8988T (cell line): ENCODE measurements at regions not wholly inside any gene's neighbourhood (a gene's known extent, or its start where the extent isn't known, plus 50 kb on each side); places are given as distances from the start of the nearest gene placed in this dataset.

Experiments used
- DNase-seq: peaks from one replicate; pipeline ENCODE4 v3.0.0; 2011

GRCh38 chr6:128659878-128660622 is 139.7 kb upstream of the PTPRK start:
- DNase-seq: no peak

DNA sequence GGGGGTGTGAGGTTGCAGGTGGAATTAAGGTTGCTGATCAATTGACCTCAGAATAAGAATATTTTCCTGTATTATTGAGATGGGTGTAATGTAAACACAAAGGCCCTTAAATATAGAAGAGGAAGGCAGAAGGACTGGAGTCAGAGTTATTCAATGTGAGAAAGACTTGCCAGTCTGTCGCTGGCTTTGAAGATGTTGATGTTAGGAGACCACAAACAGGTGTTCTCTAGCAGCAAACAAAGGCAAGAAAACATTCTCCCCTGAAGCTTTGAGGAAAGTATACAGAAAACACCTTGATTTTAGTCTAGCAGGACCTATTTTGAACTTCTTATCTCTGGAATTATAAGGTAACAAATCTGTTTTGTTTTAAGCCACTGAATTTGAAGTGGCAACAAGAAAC is 138.9 kb upstream of the PTPRK start:
- no peak for DNase-seq

- no peak for DNase-seq
These were observed 136.8 kb upstream of the PTPRK start for GRCh38 chr6:128657181-128657580.

GRCh38 chr6:128655978-128656498 is 135.6 kb upstream of the PTPRK start:
- no peak for DNase-seq

DNA sequence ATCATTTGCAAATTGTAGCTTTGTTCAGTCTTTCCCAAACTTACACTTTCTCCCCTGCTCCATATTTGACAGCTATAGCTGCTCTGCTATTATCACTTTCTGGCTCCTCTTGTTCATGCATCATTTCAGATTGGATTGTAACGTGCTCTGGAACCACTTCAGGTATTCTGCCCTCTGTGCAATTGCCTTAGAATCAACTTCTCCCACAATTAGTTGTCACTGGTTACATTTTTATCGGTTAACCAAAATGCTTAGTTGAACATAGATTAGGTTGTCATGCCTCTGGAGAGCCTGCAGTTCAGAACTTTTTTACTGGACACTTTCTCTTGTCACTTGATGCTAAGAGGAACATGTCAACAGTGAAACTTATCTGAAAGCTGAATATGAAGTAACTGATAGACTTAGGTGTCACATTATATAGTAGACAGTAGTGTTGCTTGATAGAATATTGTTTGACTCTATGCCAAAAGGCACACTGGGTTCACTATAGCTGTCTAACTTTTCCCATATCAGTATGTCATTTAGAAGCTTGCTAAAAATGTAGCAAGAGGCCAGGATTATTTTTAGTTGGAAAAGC is 127.7 kb upstream of the PTPRK start:
- DNase-seq: no peak

DNA sequence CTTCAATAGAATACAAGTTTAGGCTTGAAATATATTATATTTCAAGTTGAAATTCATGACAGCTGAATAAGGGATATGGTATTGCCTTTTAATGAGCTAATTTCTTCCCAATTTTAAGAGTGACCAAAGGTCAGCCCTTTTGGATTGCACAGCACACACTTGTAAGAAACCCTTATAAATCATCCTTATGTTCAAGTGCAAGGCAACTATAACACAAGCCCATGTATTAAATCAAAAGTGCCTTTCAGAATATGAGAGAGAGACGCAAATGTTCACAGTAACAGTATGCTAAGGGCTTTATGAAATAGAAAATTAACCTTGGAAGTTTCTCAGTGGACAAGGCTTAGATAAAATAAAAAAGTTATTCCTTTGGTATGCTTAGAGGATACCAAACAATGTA is 121.7 kb upstream of the PTPRK start:
- no peak for DNase-seq

DNA sequence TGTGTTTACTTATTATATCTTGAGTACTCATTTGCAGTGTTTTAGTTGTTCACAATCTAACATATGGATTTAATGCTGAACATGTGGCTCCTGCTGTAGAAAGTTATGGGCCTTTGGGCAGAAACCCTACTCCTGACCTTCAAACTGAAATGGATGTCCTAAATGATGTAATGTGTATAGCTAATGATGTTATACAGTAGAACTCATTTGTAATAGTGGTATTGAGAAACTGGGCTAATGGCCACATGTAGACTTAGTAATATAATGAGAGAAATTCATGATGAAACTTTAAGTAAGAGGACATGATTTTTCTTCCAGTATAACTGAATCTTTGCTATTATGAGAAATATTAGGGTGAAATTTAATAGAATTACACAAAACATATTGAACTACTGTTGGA is 121.3 kb upstream of the PTPRK start:
- no peak for DNase-seq

DNA sequence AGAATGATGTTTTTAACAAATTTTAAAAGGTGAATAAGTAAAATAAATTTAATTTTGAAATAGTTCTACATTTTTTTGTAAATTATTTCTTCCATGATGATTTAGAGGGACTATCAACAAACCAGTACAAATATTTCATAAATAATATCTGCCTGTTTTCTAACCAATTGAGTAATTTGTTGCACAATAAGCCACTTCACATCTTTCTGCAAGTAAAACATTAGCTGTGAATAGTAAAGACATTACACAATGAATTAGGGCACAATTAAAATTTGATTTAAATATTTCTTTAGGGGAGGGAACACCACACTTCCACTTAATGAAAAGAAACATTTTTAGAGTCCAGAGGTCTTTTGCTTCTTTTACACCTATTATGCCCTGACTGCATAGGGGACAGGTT is 118.4 kb upstream of the PTPRK start:
- DNase-seq: no peak

GRCh38 chr6:128635219-128635618 is 114.8 kb upstream of the PTPRK start:
- DNase-seq: no peak

DNA sequence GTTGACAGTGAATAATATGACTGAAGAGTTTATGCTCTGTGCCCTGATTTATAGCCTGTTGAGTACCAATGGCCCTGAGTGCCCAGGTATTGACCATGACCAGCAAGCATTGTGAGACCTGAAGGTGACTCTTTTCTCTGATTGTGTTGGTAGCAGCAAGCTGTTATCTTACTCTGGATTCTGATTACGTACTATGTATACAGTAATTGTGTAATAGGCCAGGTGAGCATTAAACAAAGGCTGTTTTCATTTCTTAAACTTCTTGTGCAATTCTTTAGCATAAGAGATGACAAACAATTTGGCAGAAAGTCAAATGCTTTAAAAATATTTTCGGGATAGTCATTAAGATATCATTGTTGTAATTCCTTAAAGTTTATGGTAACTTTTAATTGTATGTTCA is 111.7 kb upstream of the PTPRK start:
- no peak for DNase-seq

- DNase-seq: no peak
These were observed 110.6 kb upstream of the PTPRK start for GRCh38 chr6:128631031-128631430.

DNA sequence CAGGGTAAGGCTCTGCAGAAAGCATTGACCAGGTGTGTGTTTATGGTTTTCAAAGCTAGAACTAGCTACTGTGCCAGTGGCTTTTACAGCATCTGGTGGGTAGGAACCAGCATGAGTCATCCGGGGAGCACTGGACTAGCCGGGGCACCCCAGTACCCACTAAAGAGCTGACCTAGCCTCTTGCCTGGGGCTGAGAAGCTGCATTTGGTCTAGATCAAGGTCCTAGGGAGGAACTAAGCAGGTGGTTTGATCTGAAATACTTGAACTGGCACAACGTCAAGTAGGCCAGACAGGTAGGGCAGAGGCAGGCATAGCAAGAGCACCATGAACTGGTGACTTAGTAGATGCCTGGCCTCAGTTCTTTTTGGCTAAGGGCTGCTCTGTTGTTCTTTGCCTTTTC is 109.8 kb upstream of the PTPRK start:
- DNase-seq: no peak

DNA sequence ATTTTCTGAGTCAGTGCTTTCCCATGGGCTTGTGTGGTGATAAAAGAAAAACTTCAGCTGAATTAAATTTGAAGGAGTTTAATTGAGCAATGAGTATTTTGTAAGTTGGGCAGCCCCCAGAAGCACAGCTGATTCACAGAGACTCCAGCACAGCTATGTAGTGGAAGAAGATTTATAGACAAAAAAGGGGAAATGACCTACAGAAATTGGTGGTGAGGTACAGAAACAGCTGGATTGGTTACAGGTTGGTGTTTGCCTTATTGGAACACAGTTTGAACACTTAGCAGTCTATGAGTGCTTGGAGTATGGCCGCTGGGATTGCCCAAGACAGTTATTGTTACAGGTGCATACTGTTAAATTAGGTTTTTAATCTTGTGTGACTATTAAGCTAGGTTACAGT is 96.9 kb upstream of the PTPRK start:
- no peak for DNase-seq

DNA sequence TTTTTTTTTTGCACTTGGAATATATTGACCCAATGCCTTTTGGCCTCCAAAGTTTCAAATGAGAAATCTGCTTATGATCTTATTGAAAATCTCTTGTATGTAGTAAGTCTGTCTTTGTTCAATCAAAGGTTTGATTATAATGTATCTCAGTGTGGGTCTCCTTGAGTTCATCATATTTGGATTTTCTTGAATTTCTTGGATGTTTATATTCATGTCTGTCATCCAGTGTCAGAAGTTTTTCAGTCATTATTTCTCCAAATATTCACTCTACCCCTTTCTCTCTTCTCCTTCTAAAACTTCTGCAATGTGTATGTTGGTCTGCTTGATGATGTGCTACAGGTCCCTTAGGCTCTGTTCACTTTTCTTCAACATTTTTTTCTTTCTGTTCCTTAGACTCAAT is 95.9 kb upstream of the PTPRK start:
- DNase-seq: no peak

DNA sequence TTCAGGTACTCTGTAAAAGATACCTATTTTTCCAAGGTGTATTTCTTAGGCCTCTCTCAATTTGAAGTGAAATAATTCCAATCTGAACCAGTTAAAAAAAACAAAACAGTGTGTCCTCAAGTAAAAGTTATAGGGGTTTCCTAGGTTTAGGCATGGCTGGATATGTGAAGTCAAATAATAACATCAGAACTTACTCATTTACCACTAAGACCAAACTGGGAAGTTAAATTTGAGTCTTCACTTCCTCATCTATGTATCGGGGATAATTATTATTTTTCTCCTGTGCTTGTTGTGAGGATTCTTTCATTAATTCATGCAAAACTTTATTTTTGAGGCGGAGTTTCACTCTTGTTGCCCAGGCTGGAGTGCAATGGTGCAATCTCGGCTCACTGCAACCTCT is 86.2 kb upstream of the PTPRK start:
- no peak for DNase-seq

DNA sequence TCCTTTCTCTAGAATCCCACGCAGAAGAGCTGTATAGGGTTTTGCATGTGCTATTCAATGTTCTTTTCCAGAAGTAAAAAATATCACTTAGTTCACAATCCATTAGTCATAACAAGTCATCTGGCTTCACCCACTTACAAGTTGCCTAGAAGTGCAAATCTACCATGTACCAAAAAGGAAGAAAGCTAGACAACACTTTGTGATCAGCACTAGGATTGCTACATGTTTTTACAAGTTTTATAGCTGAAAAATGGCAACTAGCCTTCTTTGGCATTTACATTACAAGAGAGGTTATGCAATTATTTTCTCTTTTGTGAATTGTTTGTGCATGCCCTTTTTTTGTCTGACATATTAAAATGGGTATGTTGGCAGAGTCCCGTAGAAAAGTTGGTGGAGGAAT is 85.6 kb upstream of the PTPRK start:
- DNase-seq: no peak

DNA sequence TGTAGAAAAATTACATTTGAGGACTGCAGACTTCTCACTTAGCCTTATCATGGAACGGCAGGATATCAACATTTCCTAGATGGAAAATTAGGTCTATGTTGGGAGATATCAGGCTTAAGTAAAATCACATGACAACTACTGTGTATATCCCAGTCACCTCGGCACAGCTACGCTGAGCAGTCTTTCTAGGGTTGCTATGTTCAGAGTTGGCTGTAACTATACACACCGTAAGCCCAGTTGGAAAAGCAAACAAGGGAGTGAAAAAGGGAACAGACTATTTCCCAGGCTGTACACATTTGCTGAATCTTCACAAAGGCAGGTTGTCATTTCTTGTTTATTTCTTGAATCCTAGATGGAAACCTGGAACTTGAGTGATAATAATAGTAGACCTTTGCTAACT is 80.7 kb upstream of the PTPRK start:
- no peak for DNase-seq

- no peak for DNase-seq
These were observed 80.1 kb upstream of the PTPRK start for GRCh38 chr6:128600397-128600951.

GRCh38 chr6:128599036-128599435 is 78.6 kb upstream of the PTPRK start:
- DNase-seq: no peak

DNA sequence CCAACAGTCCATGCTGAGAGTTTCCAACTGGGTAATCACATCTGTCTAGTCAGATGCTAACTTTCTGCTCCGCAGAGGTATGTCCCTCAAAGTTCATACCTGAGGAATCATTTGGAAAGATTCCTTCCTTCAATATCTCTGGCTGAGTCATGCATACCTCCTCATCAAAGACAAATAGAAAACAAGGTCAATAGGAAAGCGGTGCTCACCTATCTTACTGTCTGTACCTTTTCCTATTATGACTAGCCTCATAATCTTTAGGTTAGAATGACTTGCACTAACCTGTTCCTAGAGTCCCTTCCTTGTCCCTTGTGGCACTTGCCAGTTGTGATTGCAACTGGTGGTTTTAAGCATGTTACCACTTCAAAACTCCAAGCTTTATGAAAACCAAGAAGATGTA is 78.2 kb upstream of the PTPRK start:
- DNase-seq: no peak

GRCh38 chr6:128597956-128598355 is 77.6 kb upstream of the PTPRK start:
- DNase-seq: no peak

- DNase-seq: no peak
These were observed 76.6 kb upstream of the PTPRK start for GRCh38 chr6:128597004-128597403.

DNA sequence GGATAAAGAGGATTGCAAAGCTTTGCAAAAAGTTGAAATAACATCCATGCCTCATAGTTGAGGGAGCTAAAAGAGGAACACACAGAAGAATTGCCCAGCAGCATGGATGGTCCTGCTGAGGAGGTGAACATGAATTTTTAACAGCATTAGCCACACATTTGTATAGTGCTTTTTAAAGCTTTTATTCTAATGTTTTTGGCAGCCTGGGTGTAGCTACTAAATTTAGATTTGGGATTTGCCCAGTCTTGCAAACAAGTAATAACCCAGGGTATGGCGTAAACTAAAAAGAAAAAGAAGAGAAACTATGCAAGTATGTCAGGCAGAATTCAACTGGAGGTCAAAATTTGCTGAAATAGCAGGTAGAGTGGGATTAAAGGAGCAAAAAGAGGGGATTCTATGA is 75.1 kb upstream of the PTPRK start:
- no peak for DNase-seq

GRCh38 chr6:128586095-128586494 is 65.7 kb upstream of the PTPRK start:
- no peak for DNase-seq
